ENCODE measurements at regions not wholly inside any gene's neighbourhood (a gene's known extent, or its start where the extent isn't known, plus 50 kb on each side); places are given as distances from the start of the nearest gene placed in this dataset.

DNA sequence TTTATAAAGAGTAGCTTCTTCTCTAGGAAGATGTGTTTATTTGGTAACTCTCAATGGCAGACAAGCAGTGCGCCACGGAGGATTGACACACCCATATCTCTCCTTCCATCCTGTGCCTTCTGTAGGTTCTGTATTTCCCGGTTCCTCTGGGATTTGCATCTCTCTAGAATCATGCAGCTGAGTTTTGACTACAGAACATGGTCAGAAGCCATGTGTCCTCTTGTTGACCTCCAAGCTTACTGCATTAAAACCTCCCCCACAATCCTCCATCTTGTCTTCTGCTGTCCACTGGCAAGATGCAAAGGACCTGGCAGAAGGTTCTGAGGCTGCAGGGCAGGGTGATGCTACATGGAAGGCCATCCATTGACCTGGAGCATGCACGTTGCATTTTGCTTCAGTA, 482.0 kb downstream of the DMRT2 start:
- H3K27me3 ChIP-seq, result no peaks in the 10 kb centered on the region
- DNase-seq, result no peak
- H3K4me1 ChIP-seq, result no peaks in the 10 kb centered on the region
- no peaks in the 10 kb centered on the region for H3K36me3 ChIP-seq
- TF ChIP-seq, protein P1, sequence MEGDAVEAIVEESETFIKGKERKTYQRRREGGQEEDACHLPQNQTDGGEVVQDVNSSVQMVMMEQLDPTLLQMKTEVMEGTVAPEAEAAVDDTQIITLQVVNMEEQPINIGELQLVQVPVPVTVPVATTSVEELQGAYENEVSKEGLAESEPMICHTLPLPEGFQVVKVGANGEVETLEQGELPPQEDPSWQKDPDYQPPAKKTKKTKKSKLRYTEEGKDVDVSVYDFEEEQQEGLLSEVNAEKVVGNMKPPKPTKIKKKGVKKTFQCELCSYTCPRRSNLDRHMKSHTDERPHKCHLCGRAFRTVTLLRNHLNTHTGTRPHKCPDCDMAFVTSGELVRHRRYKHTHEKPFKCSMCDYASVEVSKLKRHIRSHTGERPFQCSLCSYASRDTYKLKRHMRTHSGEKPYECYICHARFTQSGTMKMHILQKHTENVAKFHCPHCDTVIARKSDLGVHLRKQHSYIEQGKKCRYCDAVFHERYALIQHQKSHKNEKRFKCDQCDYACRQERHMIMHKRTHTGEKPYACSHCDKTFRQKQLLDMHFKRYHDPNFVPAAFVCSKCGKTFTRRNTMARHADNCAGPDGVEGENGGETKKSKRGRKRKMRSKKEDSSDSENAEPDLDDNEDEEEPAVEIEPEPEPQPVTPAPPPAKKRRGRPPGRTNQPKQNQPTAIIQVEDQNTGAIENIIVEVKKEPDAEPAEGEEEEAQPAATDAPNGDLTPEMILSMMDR (IDR thresholded peaks at IDR 0.05), result no peak
- H3K27ac ChIP-seq, result no peak overlapping the region
- no peaks in the 10 kb centered on the region for H3K9me3 ChIP-seq
- intact Hi-C loops (cut with DNase I), result no loop called here
- no peak overlapping the region for H3K4me3 ChIP-seq
- no peak overlapping the region for H3K9ac ChIP-seq (ENCODE audit: low read depth in 2 of 2, low read length in 2 of 2)

DNA sequence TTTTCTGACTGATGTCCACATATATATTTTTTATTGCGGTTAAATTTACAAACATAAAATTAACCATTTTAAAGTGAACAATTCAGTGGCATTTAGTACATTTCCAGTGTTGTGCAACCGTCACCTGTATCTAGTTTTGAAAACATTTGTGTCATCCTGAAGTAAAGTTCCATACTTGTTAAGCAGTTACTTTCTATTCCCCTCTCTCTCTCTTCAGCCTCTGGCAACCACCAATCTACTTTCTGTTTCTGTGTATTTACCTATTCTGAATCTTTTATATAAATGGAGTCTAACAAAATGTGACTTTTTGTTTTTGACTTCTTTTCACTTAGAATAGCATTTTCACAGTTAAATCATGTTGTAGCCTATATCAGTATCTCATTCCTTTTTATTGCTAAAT, 480.1 kb upstream of the SMARCA2 start:
- H3K4me3 ChIP-seq, result no peak overlapping the region
- H3K9me3 ChIP-seq, result no peaks in the 10 kb centered on the region
- no peaks in the 10 kb centered on the region for H3K27me3 ChIP-seq
- intact Hi-C loops (cut with DNase I), result no loop called here
- H3K9ac ChIP-seq (ENCODE audit: low read depth in 2 of 2, low read length in 2 of 2), result no peak overlapping the region
- no peaks in the 10 kb centered on the region for H3K36me3 ChIP-seq
- TF ChIP-seq, protein P1 (IDR thresholded peaks at IDR 0.05), result no peak
- H3K4me1 ChIP-seq, result no peaks in the 10 kb centered on the region
- DNase-seq, result no peak
- H3K27ac ChIP-seq, result no peak overlapping the region

DNA sequence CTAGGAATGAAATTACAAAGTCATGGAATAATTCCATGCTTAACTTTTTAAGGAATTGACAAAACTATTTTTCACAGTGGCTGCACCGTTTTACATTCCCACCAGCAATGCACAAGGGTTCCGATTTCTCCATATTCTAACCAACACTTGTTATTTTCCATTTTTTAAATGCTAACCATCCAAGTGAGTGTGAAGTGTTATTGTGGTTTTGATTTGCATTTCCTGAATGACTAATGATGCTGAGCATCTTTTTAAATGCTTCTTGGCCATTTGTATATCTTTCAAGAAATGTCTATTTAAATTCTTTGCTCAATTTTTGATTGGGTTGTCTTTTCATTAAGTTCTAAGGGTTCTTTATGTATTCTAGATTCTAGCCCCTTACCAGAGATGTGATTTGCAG, 479.5 kb upstream of the SMARCA2 start:
- TF ChIP-seq, protein P1 (IDR thresholded peaks at IDR 0.05), result no peak
- intact Hi-C loops (cut with DNase I), result no loop called here
- no peaks in the 10 kb centered on the region for H3K36me3 ChIP-seq

GRCh38 chr9:1536522-1537170, 478.5 kb upstream of the SMARCA2 start:
- H3K27me3 ChIP-seq, result no peaks in the 10 kb centered on the region
- intact Hi-C loops (cut with DNase I), result no loop called here
- no peaks in the 10 kb centered on the region for H3K36me3 ChIP-seq
- DNase-seq, result no peak
- H3K4me1 ChIP-seq, result no peaks in the 10 kb centered on the region
- TF ChIP-seq, protein P1 (IDR thresholded peaks at IDR 0.05), result no peak
- no peaks in the 10 kb centered on the region for H3K9me3 ChIP-seq
- no peak overlapping the region for H3K9ac ChIP-seq (ENCODE audit: low read depth in 2 of 2, low read length in 2 of 2)
- H3K4me3 ChIP-seq, result no peak overlapping the region
- no peak overlapping the region for H3K27ac ChIP-seq

More for the DNA sequence above, 479.5 kb upstream of the SMARCA2 start:
- H3K4me3 ChIP-seq, result no peak overlapping the region
- H3K9ac ChIP-seq (ENCODE audit: low read depth in 2 of 2, low read length in 2 of 2), result no peak overlapping the region
- no peaks in the 10 kb centered on the region for H3K27me3 ChIP-seq
- H3K27ac ChIP-seq, result no peak overlapping the region
- no peak for DNase-seq
- H3K9me3 ChIP-seq, result no peaks in the 10 kb centered on the region
- H3K4me1 ChIP-seq, result no peaks in the 10 kb centered on the region

DNA sequence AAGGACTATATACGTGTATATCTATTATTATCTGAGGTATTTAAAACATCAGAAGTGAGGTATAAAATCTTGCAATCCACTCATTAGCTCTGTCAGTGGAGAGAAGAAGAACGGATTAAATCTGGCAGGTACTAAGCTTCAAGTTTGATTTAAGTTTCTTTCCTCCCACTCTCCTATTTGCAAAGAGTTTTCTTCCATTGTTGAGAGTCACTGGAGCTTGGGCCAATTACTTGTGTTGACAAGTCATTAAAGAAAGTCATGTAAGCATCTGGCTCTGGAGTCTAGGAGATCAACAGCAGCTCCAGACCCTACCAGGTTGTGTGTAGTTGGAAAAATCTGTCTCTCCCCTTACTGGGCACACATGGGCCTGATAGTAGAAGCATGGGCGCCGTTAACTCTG, 476.8 kb upstream of the SMARCA2 start:
- Histone ChIP-seq H3K4me1 (no peaks in the 10 kb centered on the region), H3K27me3 (no peaks in the 10 kb centered on the region), H3K9ac (ENCODE audit: low read depth in 2 of 2, low read length in 2 of 2) (no peak overlapping the region), H3K9me3 (no peaks in the 10 kb centered on the region), H3K27ac (no peak overlapping the region), H3K36me3 (no peaks in the 10 kb centered on the region), H3K4me3 (no peak overlapping the region)
- no peak for DNase-seq
- TF ChIP-seq, protein P1 (IDR thresholded peaks at IDR 0.05), result no peak
- intact Hi-C loops (cut with DNase I), result no loop called here

All from colonic mucosa (tissue), 4 donors.